ENCODE measurements at regions not wholly inside any gene's neighbourhood (a gene's known extent, or its start where the extent isn't known, plus 50 kb on each side); places are given as distances from the start of the nearest gene placed in this dataset.

GRCh38 chr2:16263241-16263890 lies 323.0 kb downstream of the MYCN start:
- ATAC-seq (ENCODE audit: low read depth): no peak
- POLR2A ChIA-PET (ENCODE audit: unreplicated experiment): no interaction called here

More at GRCh38 chr2:16263241-16263890, 323.0 kb downstream of the MYCN start:
- Histone ChIP-seq H3K4me3 (ENCODE audit: insufficient read depth, low read depth, low read length) (no peak overlapping the region), H3K23ac (ENCODE audit: low read depth, low read length) (no peak overlapping the region), H2AK5ac (ENCODE audit: low read depth, low read length) (no peak overlapping the region), H4K8ac (ENCODE audit: low read depth in 2 of 2, low read length in 2 of 2) (no peak overlapping the region), H3K4me2 (ENCODE audit: low read depth, low read length) (no peak overlapping the region), H2BK5ac (ENCODE audit: low read depth, low read length, poor library complexity, severe bottlenecking) (no peak overlapping the region), H4K91ac (ENCODE audit: insufficient read depth, low read depth, low read length) (no peak overlapping the region), H4K20me1 (ENCODE audit: insufficient read depth, low read length) (no peaks in the 10 kb centered on the region), H3K9me1 (ENCODE audit: insufficient read depth, low read length) (no peaks in the 10 kb centered on the region), H2BK120ac (ENCODE audit: low read depth, low read length) (no peak overlapping the region), H3K9me3 (ENCODE audit: control insufficient read depth, insufficient read depth, low read length) (peaks cover 32% of the 10 kb centered on the region), H3K4me1 (ENCODE audit: control insufficient read depth, insufficient read depth, low read length) (no peaks in the 10 kb centered on the region), H3K56ac (ENCODE audit: extremely low read depth, insufficient read depth, low read length) (no peak overlapping the region), H4K5ac (ENCODE audit: low read depth, low read length) (no peak overlapping the region), H3K27ac (ENCODE audit: insufficient read depth, low read length) (no peak overlapping the region), H3K4ac (ENCODE audit: low read depth, low read length) (no peak overlapping the region), H2BK15ac (ENCODE audit: low read depth, low read length) (no peak overlapping the region), H3K14ac (replicated peaks; ENCODE audit: low read depth, low read length) (no peak overlapping the region), H2BK20ac (ENCODE audit: low read depth, low read length) (no peak overlapping the region), H3K9ac (ENCODE audit: low read depth, low read length) (no peak overlapping the region), H2AFZ (replicated peaks; ENCODE audit: low read length, poor library complexity) (no peak overlapping the region), H3K18ac (ENCODE audit: low read depth, low read length) (no peak overlapping the region), H3K36me3 (ENCODE audit: control insufficient read depth, insufficient read depth, low read length) (no peaks in the 10 kb centered on the region), H3K27me3 (ENCODE audit: control insufficient read depth, insufficient read depth, low read length) (no peaks in the 10 kb centered on the region), H3K79me1 (ENCODE audit: low read depth in 1 of 2, low read length in 2 of 2) (no peaks in the 10 kb centered on the region), H2AK9ac (replicated peaks; ENCODE audit: low read depth, low read length, poor library complexity) (no peak overlapping the region)
- dilution Hi-C loops (cut with HindIII; ENCODE audit: low sequenced_read_pairs, unreplicated experiment): no loop called here
- TF ChIP-seq CHD1 (IDR thresholded peaks at IDR 0.05; ENCODE audit: low read depth, low read length) (no peak), RAD21 (IDR thresholded peaks at IDR 0.05; ENCODE audit: low read length) (no peak), SMC3 (IDR thresholded peaks at IDR 0.05; ENCODE audit: low read depth, low read length) (no peak), NFE2L2 (IDR thresholded peaks at IDR 0.05; ENCODE audit: low read depth, low read length) (no peak), FOS (IDR thresholded peaks at IDR 0.05; ENCODE audit: low read depth, low read length) (no peak), MAFK (IDR thresholded peaks at IDR 0.05; ENCODE audit: low read depth, low read length) (no peak), RCOR1 (IDR thresholded peaks at IDR 0.05; ENCODE audit: insufficient replicate concordance, low read length) (no peak), ELK1 (IDR thresholded peaks at IDR 0.05; ENCODE audit: borderline replicate concordance, low read depth, low read length) (no peak), USF2 (IDR thresholded peaks at IDR 0.05; ENCODE audit: low read depth, low read length) (no peak), MXI1 (IDR thresholded peaks at IDR 0.05; ENCODE audit: borderline replicate concordance, low read depth, low read length) (no peak), POLR2A (IDR thresholded peaks at IDR 0.05; ENCODE audit: low read depth, low read length) (no peak), CEBPB (IDR thresholded peaks at IDR 0.05; ENCODE audit: low read depth, low read length) (no peak), RFX5 (IDR thresholded peaks at IDR 0.05; ENCODE audit: low read depth, low read length) (no peak), CTCF (conservative IDR thresholded peaks at IDR 0.05; ENCODE audit: low read depth, low read length) (no peak), MAZ (IDR thresholded peaks at IDR 0.05; ENCODE audit: borderline replicate concordance, low read depth, low read length) (no peak), BHLHE40 (IDR thresholded peaks at IDR 0.05; ENCODE audit: low read depth, low read length) (no peak)
- intact Hi-C loops (cut with micrococcal nuclease): no loop called here
- CTCF ChIA-PET: no interaction called here
- no TSS peak for BruUV-seq (replicated peaks)
- in situ Hi-C loops (cut with MboI; ENCODE audit: low sequenced_read_pairs): no loop called here
- 59% methylated on average over 5 of the region's 14 CpGs; no CpG with 5 or more reads in 1 of the 2 experiments for WGBS, 2 experiments (ENCODE audit: extremely low coverage in 2 of 2, insufficient read length in 1 of 2)
- no peak for DNase-seq

Measured in IMR-90 (cell line).